HG03571 (cell line): ENCODE measurements at regions not wholly inside any gene's neighbourhood (a gene's known extent, or its start where the extent isn't known, plus 50 kb on each side); places are given as distances from the start of the nearest gene placed in this dataset.
"Not testable (repeated sequence)": the region's sequence is repeated elsewhere in the genome, so short reads cannot be mapped to it uniquely, and the experiment has no call there.

ENCODE experiments used
- ATAC-seq: cut with Tn5 transposase; IDR thresholded peaks from one replicate; pipeline ENCODE4 v1.9.1; 2021; ENCODE audit not compliant: unreplicated experiment

GRCh38 chr21:33121715-33122475 is 52.0 kb downstream of the OLIG1 start:
- no peak for ATAC-seq

GRCh38 chr21:33122507-33122906 is 52.6 kb downstream of the OLIG1 start:
- no peak for ATAC-seq

- ATAC-seq: no peak
These were observed 53.6 kb downstream of the OLIG1 start for GRCh38 chr21:33123374-33124123.

GRCh38 chr21:33124889-33125288 is 54.9 kb downstream of the OLIG1 start:
- ATAC-seq: no peak

- ATAC-seq: no peak
These were observed 55.9 kb downstream of the OLIG1 start for GRCh38 chr21:33125680-33126375.

GRCh38 chr21:33126569-33126968 is 56.6 kb downstream of the OLIG1 start:
- no peak for ATAC-seq

- peak; percentile 72 for ATAC-seq
These were observed 57.4 kb downstream of the OLIG1 start for GRCh38 chr21:33127154-33127867.

GRCh38 chr21:33127868-33128242 is 57.9 kb downstream of the OLIG1 start:
- no peak for ATAC-seq

GRCh38 chr21:33128538-33128937 is 58.6 kb downstream of the OLIG1 start:
- no peak for ATAC-seq

- ATAC-seq: no peak
These were observed 62.1 kb downstream of the OLIG1 start for GRCh38 chr21:33132054-33132453.

GRCh38 chr21:33133892-33134291 is 64.0 kb downstream of the OLIG1 start:
- no peak for ATAC-seq

GRCh38 chr21:33135925-33136324 is 66.0 kb downstream of the OLIG1 start:
- ATAC-seq: no peak

- ATAC-seq: no peak
These were observed 67.0 kb downstream of the OLIG1 start for GRCh38 chr21:33136847-33137502.

- ATAC-seq: no peak
These were observed 69.1 kb downstream of the OLIG1 start for GRCh38 chr21:33139084-33139483.

- ATAC-seq: no peak
These were observed 70.3 kb downstream of the OLIG1 start for GRCh38 chr21:33140288-33140687.

- no peak for ATAC-seq
These were observed 76.5 kb downstream of the OLIG1 start for GRCh38 chr21:33146467-33146866.

GRCh38 chr21:33149181-33149580 is 79.2 kb downstream of the OLIG1 start:
- ATAC-seq: no peak

- not testable (repeated sequence) for ATAC-seq
These were observed 78.8 kb upstream of the IFNAR2 start for GRCh38 chr21:33150968-33151367.

GRCh38 chr21:33151941-33152731 is 77.6 kb upstream of the IFNAR2 start:
- no peak for ATAC-seq

GRCh38 chr21:33152732-33153130 is 77.0 kb upstream of the IFNAR2 start:
- ATAC-seq: no peak
